ENCODE measurements at regions not wholly inside any gene's neighbourhood (a gene's known extent, or its start where the extent isn't known, plus 50 kb on each side); places are given as distances from the start of the nearest gene placed in this dataset.

- DNase-seq = no peak
Measured at GRCh38 chr6:30806581-30807183, 62.3 kb upstream of the IER3 start.

- DNase-seq = no peak
Measured at GRCh38 chr6:30804333-30804732, 60.0 kb upstream of the IER3 start.

GRCh38 chr6:30802731-30803130 lies 58.4 kb upstream of the IER3 start:
- no peak for DNase-seq

GRCh38 chr6:30801950-30802349 lies 57.6 kb upstream of the IER3 start:
- no peak for DNase-seq

- DNase-seq = no peak
Measured at GRCh38 chr6:30800871-30801270, 56.5 kb upstream of the IER3 start.

GRCh38 chr6:30799210-30799609 lies 54.9 kb upstream of the IER3 start:
- no peak for DNase-seq

- no peak for DNase-seq
Measured at GRCh38 chr6:30798494-30798893, 54.1 kb upstream of the IER3 start.

- DNase-seq = no peak
Measured at GRCh38 chr6:30795549-30796293, 51.4 kb upstream of the IER3 start.
